ENCODE measurements at regions not wholly inside any gene's neighbourhood (a gene's known extent, or its start where the extent isn't known, plus 50 kb on each side); places are given as distances from the start of the nearest gene placed in this dataset.

DNA sequence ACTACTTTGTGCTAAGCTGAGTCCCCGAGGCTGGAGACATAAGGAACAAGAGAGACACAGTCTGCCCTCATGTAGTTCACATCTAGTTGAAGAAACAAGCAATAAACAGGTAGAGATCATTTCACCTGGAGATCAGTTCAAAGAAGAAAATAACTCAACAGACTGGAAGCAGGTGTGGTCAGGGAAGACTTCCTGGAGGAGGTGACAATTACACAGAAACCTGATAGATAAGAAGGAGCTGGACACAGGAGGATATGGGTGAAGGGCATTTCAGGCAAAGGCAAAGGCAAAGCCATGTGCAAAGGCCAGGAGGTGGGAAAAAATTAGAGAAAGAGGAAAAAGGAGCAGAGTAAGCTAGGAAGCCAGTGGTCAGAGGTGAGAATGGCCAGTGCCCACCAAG lies 115.6 kb downstream of the MN1 start:
- no peak overlapping the region for H3K27ac ChIP-seq (ENCODE audit: control insufficient read depth, insufficient read depth, low read length)
- H3K27me3 ChIP-seq (ENCODE audit: control insufficient read depth, extremely low read depth, insufficient read depth, low read length) = no peaks in the 10 kb centered on the region
- no peak overlapping the region for H3K4me2 ChIP-seq (ENCODE audit: control insufficient read depth, extremely low read depth, insufficient read depth, low read depth, low read length)
- no peak for DNase-seq (ENCODE audit: low read depth, low spot score)
- no peak overlapping the region for H2AFZ ChIP-seq (ENCODE audit: control insufficient read depth, low read length)
- no peak overlapping the region for H3K4me3 ChIP-seq (ENCODE audit: control insufficient read depth in 2 of 3, extremely low read depth in 1 of 3, insufficient read depth in 2 of 3, low read depth in 1 of 3, low read length in 3 of 3)
- dilution Hi-C loops (cut with MboI; ENCODE audit: extremely low pct_ligation_motif_present, low sequenced_read_pairs) = no loop called here
- H3K36me3 ChIP-seq (ENCODE audit: control insufficient read depth in 2 of 2, extremely low read depth in 1 of 2, insufficient read depth in 2 of 2, low read length in 2 of 2) = no peaks in the 10 kb centered on the region
- no peak overlapping the region for H3K9ac ChIP-seq (ENCODE audit: control insufficient read depth, extremely low read depth, insufficient read depth, low read length)
- no peaks in the 10 kb centered on the region for H3K9me1 ChIP-seq (ENCODE audit: control insufficient read depth, extremely low read depth, insufficient read depth, low read length)
- no peaks in the 10 kb centered on the region for H3K79me2 ChIP-seq (ENCODE audit: control insufficient read depth, insufficient read depth, low read length)
- no peaks in the 10 kb centered on the region for H3K9me3 ChIP-seq (ENCODE audit: control insufficient read depth, low read depth, low read length)
- H4K20me1 ChIP-seq (ENCODE audit: control insufficient read depth, extremely low read depth, insufficient read depth, low read length) = no peaks in the 10 kb centered on the region
- no peak for FAIRE-seq
- no peaks in the 10 kb centered on the region for H3K4me1 ChIP-seq (ENCODE audit: control insufficient read depth, extremely low read depth, insufficient read depth, low read length)
- TF ChIP-seq, protein P1, sequence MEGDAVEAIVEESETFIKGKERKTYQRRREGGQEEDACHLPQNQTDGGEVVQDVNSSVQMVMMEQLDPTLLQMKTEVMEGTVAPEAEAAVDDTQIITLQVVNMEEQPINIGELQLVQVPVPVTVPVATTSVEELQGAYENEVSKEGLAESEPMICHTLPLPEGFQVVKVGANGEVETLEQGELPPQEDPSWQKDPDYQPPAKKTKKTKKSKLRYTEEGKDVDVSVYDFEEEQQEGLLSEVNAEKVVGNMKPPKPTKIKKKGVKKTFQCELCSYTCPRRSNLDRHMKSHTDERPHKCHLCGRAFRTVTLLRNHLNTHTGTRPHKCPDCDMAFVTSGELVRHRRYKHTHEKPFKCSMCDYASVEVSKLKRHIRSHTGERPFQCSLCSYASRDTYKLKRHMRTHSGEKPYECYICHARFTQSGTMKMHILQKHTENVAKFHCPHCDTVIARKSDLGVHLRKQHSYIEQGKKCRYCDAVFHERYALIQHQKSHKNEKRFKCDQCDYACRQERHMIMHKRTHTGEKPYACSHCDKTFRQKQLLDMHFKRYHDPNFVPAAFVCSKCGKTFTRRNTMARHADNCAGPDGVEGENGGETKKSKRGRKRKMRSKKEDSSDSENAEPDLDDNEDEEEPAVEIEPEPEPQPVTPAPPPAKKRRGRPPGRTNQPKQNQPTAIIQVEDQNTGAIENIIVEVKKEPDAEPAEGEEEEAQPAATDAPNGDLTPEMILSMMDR (optimal IDR thresholded peaks at IDR 0.05 in 1 of 3, IDR thresholded peaks at IDR 0.05 in 1 of 3, conservative IDR thresholded peaks at IDR 0.05 in 1 of 3; ENCODE audit: extremely low read depth in 1 of 3, insufficient read depth in 2 of 3, low read length in 3 of 3) = no peak
- TF ChIP-seq EZH2 (IDR thresholded peaks at IDR 0.05; ENCODE audit: low read length) = no peak

DNA sequence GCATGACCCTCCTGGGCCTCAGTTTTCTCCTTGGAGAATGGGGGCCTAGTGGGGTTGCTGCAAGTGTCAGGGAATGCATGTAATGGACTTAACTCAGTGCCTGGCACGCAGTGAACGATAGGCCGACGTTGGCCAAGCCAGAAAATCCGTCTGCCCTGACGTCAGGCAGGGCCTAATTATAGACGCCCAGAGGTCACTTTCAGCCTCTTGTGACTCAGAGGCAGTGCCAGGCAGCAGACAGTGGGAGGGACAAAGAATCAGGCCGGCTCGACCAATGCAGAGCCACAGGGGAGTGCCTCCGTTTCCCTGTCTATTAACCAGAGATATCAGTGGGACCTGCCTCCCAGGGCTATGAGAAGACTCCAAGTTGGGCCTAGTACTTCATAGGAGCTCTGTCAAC lies 115.0 kb downstream of the MN1 start:
- Histone ChIP-seq H3K27me3 (ENCODE audit: control insufficient read depth, extremely low read depth, insufficient read depth, low read length) (no peaks in the 10 kb centered on the region), H3K9me3 (ENCODE audit: control insufficient read depth, low read depth, low read length) (no peaks in the 10 kb centered on the region), H3K9ac (ENCODE audit: control insufficient read depth, extremely low read depth, insufficient read depth, low read length) (no peak overlapping the region), H3K79me2 (ENCODE audit: control insufficient read depth, insufficient read depth, low read length) (no peaks in the 10 kb centered on the region), H2AFZ (ENCODE audit: control insufficient read depth, low read length) (no peak overlapping the region), H3K9me1 (ENCODE audit: control insufficient read depth, extremely low read depth, insufficient read depth, low read length) (no peaks in the 10 kb centered on the region), H3K4me1 (ENCODE audit: control insufficient read depth, extremely low read depth, insufficient read depth, low read length) (no peaks in the 10 kb centered on the region), H4K20me1 (ENCODE audit: control insufficient read depth, extremely low read depth, insufficient read depth, low read length) (no peaks in the 10 kb centered on the region), H3K4me2 (ENCODE audit: control insufficient read depth, extremely low read depth, insufficient read depth, low read depth, low read length) (no peak overlapping the region), H3K27ac (ENCODE audit: control insufficient read depth, insufficient read depth, low read length) (no peak overlapping the region), H3K4me3 (ENCODE audit: control insufficient read depth in 2 of 3, extremely low read depth in 1 of 3, insufficient read depth in 2 of 3, low read depth in 1 of 3, low read length in 3 of 3) (no peak overlapping the region), H3K36me3 (ENCODE audit: control insufficient read depth in 2 of 2, extremely low read depth in 1 of 2, insufficient read depth in 2 of 2, low read length in 2 of 2) (no peaks in the 10 kb centered on the region)
- dilution Hi-C loops (cut with MboI; ENCODE audit: extremely low pct_ligation_motif_present, low sequenced_read_pairs) = no loop called here
- no peak for TF ChIP-seq EZH2 (IDR thresholded peaks at IDR 0.05; ENCODE audit: low read length)
- TF ChIP-seq, protein P1 (optimal IDR thresholded peaks at IDR 0.05 in 1 of 3, IDR thresholded peaks at IDR 0.05 in 1 of 3, conservative IDR thresholded peaks at IDR 0.05 in 1 of 3; ENCODE audit: extremely low read depth in 1 of 3, insufficient read depth in 2 of 3, low read length in 3 of 3) = no peak
- DNase-seq (ENCODE audit: low read depth, low spot score) = no peak
- FAIRE-seq = no peak

Measured in keratinocyte (primary cell).